Adipocyte (in vitro differentiated cells): ENCODE measurements at regions not wholly inside any gene's neighbourhood (a gene's known extent, or its start where the extent isn't known, plus 50 kb on each side); places are given as distances from the start of the nearest gene placed in this dataset.

Source experiments
- DNase-seq: peaks from one replicate; pipeline ENCODE4 v3.0.0-alpha.2; 2015; ENCODE audit warnings: low read depth
- H3K27me3 ChIP-seq: replicated peaks from 2 replicates; pipeline ENCODE4 v1.7.0; 2013; ENCODE audit warnings: mild to moderate bottlenecking, low read length, moderate library complexity; ENCODE audit not compliant: control insufficient read depth, insufficient read depth
- H3K36me3 ChIP-seq: 2 replicates; pipeline ENCODE4 v1.7.0; 2013; ENCODE audit warnings: low read length, mild to moderate bottlenecking, moderate library complexity; ENCODE audit not compliant: control insufficient read depth, insufficient read depth, severe bottlenecking
- H3K4me1 ChIP-seq: 2 replicates; pipeline ENCODE4 v1.7.0; 2013; ENCODE audit warnings: mild to moderate bottlenecking, low read length, moderate library complexity; ENCODE audit not compliant: control insufficient read depth, insufficient read depth
- H3K4me3 ChIP-seq: 2 replicates; pipeline ENCODE4 v1.7.0; 2013; ENCODE audit warnings: mild to moderate bottlenecking, low read length, moderate library complexity
- H3K9ac ChIP-seq: 2 replicates; pipeline ENCODE4 v1.7.0; 2013; ENCODE audit warnings: mild to moderate bottlenecking, low read length, moderate library complexity
- H3K9me3 ChIP-seq: 2 replicates; pipeline ENCODE4 v1.7.0; 2013; ENCODE audit warnings: mild to moderate bottlenecking, low read length, moderate library complexity; ENCODE audit not compliant: control insufficient read depth

DNA sequence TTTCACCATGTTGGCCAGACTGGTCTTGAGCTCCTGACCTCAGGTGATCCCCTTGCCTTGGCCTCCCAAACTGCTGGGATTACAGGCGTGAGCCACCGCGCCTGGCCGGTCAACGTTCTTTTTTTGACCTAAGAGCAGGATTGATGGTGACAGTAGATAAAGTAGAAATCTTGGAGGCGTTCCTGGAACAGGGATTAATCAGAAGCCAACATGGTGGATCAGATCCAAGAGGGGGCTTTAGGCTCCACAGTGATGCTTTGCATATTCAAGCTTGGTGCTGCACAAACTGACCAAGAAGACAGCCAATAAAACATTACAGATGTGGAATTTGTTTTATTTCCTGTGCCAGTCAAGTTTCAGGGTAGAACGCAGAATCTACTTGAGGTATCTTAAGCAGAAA is 271.2 kb downstream of the FGF9 start:
- Histone ChIP-seq H3K9ac (no peak overlapping the region), H3K27me3 (no peaks in the 10 kb centered on the region), H3K4me1 (no peaks in the 10 kb centered on the region), H3K4me3 (no peak overlapping the region), H3K9me3 (peaks cover 29% of the 10 kb centered on the region), H3K36me3 (no peaks in the 10 kb centered on the region)
- no peak for DNase-seq

DNA sequence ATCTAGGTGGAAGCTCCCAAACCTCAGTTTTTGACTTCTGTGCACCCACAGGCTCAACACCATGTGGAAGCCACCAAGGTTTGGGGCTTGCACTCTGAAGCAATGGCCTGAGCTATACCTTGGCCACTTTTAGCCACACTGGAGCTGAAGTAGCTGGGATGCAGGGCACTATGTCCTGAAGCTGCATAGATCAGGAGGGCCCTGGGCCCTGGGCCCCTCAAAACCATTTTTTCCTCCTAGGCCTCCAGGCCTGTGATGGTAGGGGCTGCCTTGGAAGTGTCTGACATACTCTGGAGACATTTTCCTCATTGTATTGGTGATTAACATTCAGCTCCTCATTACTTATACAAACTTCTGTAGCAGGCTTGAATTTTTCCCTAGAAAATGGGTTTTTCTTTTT is 273.7 kb downstream of the FGF9 start:
- Histone ChIP-seq H3K27me3 (no peaks in the 10 kb centered on the region), H3K4me1 (no peaks in the 10 kb centered on the region), H3K36me3 (no peaks in the 10 kb centered on the region), H3K9me3 (peaks cover 29% of the 10 kb centered on the region), H3K4me3 (no peak overlapping the region), H3K9ac (no peak overlapping the region)
- DNase-seq: no peak

DNA sequence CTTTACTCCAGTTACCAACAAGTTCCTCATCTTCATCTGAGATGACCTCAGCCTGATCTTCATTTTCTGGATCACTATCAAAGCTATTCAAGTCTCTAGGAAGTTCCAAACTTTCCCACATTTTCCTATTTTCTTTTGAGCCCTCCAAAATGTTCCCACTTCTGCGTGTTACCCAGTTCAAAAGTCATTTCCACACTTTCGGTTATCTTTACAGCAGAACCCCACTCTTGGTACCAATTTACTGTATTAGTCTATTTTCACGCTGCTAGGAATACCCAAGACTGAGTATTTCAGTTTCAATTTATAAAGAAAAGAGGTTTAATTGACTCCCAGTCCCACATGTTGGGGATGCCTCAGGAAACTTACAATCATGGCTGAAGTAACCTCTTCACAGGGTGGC is 274.3 kb downstream of the FGF9 start:
- Histone ChIP-seq H3K4me3 (no peak overlapping the region), H3K9ac (no peak overlapping the region), H3K36me3 (no peaks in the 10 kb centered on the region), H3K27me3 (no peaks in the 10 kb centered on the region), H3K4me1 (no peaks in the 10 kb centered on the region), H3K9me3 (peaks cover 29% of the 10 kb centered on the region)
- DNase-seq: no peak

DNA sequence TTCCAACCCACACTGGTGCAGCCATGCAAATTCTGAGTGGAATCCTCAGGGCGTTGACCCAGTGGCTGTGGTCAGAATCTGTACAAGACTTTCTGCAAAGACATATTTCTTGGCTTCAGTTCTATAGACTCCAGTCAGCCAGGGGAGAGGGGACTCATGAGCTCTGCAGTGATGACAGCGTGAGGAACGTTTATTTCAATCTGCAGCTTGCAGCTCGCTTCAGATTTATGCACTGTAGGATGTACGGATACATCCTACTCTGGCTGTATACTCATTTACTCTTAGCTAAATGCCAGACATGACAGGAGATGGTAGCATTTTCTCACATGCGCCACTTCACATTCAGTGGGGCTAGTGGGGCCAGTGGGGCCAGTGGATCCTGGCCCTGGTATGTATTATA is 276.1 kb downstream of the FGF9 start:
- H3K4me3 ChIP-seq: no peak overlapping the region
- no peaks in the 10 kb centered on the region for H3K4me1 ChIP-seq
- no peak for DNase-seq
- H3K9me3 ChIP-seq: peaks cover 29% of the 10 kb centered on the region
- H3K27me3 ChIP-seq: no peaks in the 10 kb centered on the region
- no peaks in the 10 kb centered on the region for H3K36me3 ChIP-seq
- no peak overlapping the region for H3K9ac ChIP-seq

DNA sequence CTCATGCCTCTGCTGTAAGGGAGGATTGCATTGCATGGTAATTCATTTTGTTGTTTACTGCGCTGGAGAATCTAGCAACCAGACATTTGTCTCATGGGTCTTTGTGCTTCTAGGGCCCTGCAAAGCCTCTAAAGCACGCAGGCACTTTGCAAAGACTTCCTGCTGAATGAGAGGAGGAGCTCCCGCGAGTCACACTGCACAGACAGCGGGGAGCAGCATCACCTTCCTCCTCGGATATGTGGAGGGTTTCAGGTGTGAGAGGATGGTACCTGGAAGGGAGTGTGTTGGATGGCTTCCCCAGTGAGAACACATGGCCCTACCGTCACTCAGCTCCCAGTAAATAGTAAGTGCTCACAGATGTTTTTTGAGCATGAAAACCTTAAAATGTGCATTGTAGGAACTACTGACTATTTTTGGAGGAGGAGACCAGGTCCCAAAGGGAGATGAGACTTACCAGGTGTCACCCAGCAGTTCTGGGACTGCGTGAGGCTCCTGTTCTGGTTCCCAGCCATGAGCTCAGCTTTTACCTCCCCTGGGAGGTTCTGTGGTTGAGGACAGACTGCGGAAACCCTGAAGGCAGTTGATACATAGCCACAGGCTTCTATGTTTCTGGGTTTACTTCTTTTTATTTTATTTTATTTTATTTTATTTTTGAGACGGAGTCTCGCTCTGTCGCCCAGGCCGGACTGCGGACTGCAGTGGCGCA is 278.0 kb downstream of the FGF9 start:
- Histone ChIP-seq H3K9me3 (peaks cover 27% of the 10 kb centered on the region), H3K36me3 (no peaks in the 10 kb centered on the region), H3K4me1 (no peaks in the 10 kb centered on the region), H3K9ac (no peak overlapping the region), H3K4me3 (no peak overlapping the region), H3K27me3 (no peaks in the 10 kb centered on the region)
- DNase-seq: no peak

- Histone ChIP-seq H3K4me3 (no peak overlapping the region), H3K9me3 (peaks cover 18% of the 10 kb centered on the region), H3K4me1 (no peaks in the 10 kb centered on the region), H3K36me3 (no peaks in the 10 kb centered on the region), H3K9ac (no peak overlapping the region), H3K27me3 (no peaks in the 10 kb centered on the region)
- no peak for DNase-seq
Measured at GRCh38 chr13:21949818-21950429, 279.1 kb downstream of the FGF9 start.

- no peak overlapping the region for H3K4me3 ChIP-seq
- peaks cover 4% of the 10 kb centered on the region for H3K9me3 ChIP-seq
- DNase-seq: no peak
- no peaks in the 10 kb centered on the region for H3K4me1 ChIP-seq
- H3K27me3 ChIP-seq: no peaks in the 10 kb centered on the region
- H3K9ac ChIP-seq: no peak overlapping the region
- H3K36me3 ChIP-seq: no peaks in the 10 kb centered on the region
Measured at GRCh38 chr13:21956666-21957065, 285.8 kb downstream of the FGF9 start.

- no peaks in the 10 kb centered on the region for H3K27me3 ChIP-seq
- H3K4me3 ChIP-seq: no peak overlapping the region
- H3K4me1 ChIP-seq: no peaks in the 10 kb centered on the region
- no peak for DNase-seq
- peaks cover 7% of the 10 kb centered on the region for H3K9me3 ChIP-seq
- H3K36me3 ChIP-seq: no peaks in the 10 kb centered on the region
- no peak overlapping the region for H3K9ac ChIP-seq
Measured at GRCh38 chr13:21957833-21958232, 287.0 kb downstream of the FGF9 start.

DNA sequence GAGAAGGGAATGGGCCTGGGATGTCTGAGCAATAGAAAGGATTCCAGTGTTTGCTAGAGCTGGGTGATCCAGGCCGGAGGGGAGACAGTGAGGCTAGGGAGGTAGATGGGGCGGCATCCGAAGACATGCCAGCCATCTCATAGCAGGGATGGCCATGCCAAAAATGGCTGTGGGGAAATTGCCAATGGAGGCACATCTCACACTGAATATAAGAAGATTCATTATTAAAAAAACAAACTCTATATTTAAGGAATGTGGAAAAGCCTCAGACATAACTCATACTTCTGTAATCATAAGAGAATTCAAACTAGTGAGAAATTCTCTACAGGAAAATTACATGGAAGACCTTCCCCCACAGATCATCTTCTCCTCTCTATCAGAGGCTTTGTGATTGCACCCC is 289.2 kb downstream of the FGF9 start:
- Histone ChIP-seq H3K27me3 (no peaks in the 10 kb centered on the region), H3K36me3 (no peaks in the 10 kb centered on the region), H3K9me3 (peaks cover 7% of the 10 kb centered on the region), H3K9ac (no peak overlapping the region), H3K4me3 (no peak overlapping the region), H3K4me1 (no peaks in the 10 kb centered on the region)
- no peak for DNase-seq

DNA sequence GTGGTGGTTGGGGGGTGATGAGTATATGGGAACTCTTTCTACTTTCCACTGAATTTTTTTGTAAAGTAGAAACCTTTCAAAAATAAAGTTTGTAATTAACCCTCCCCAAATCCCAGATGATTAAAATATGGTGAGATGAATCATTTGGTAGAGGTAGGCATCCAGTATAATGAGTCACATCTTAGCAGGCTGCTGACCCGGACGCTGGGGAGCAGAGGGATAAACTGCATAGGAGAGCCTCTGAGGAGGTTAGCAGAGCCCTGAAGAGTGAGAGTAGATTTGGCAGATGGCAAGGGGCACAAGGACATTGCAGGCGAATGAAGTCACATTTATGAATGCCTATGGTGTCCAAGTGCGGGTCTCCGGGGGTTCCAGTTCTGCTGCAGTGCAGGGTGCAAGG is 293.8 kb downstream of the FGF9 start:
- no peak for DNase-seq
- Histone ChIP-seq H3K9me3 (peaks cover 7% of the 10 kb centered on the region), H3K27me3 (no peaks in the 10 kb centered on the region), H3K4me1 (no peaks in the 10 kb centered on the region), H3K36me3 (no peaks in the 10 kb centered on the region), H3K4me3 (no peak overlapping the region), H3K9ac (no peak overlapping the region)

GRCh38 chr13:21965095-21965494 is 294.2 kb downstream of the FGF9 start:
- Histone ChIP-seq H3K9me3 (peaks cover 7% of the 10 kb centered on the region), H3K36me3 (no peaks in the 10 kb centered on the region), H3K4me3 (no peak overlapping the region), H3K4me1 (no peaks in the 10 kb centered on the region), H3K9ac (no peak overlapping the region), H3K27me3 (no peaks in the 10 kb centered on the region)
- DNase-seq: no peak

- no peak for DNase-seq
Measured at GRCh38 chr13:21966014-21966413, 295.1 kb downstream of the FGF9 start.

More at GRCh38 chr13:21966014-21966413, 295.1 kb downstream of the FGF9 start:
- Histone ChIP-seq H3K9me3 (peaks cover 7% of the 10 kb centered on the region), H3K4me3 (no peak overlapping the region), H3K27me3 (no peaks in the 10 kb centered on the region), H3K36me3 (no peaks in the 10 kb centered on the region), H3K9ac (no peak overlapping the region), H3K4me1 (no peaks in the 10 kb centered on the region)
